NB4 (cell line): ENCODE measurements at regions not wholly inside any gene's neighbourhood (a gene's known extent, or its start where the extent isn't known, plus 50 kb on each side); places are given as distances from the start of the nearest gene placed in this dataset.

Experiments
- DNase-seq: peaks from one replicate; pipeline ENCODE4 v3.0.0; 2010; ENCODE audit warnings: low read depth
- H3K4me3 ChIP-seq: one replicate; pipeline ENCODE4 v1.5.1; 2011; ENCODE audit warnings: mild to moderate bottlenecking, low read depth, low read length, moderate library complexity
- CTCF ChIP-seq: IDR thresholded peaks from one replicate; pipeline ENCODE4 v1.5.1; 2012; ENCODE audit warnings: low read depth, low read length
- MYC ChIP-seq: IDR thresholded peaks from 2 replicates; pipeline ENCODE4 v1.6.1; 2011; ENCODE audit warnings: low read depth, low read length
- POLR2A ChIP-seq: IDR thresholded peaks from 2 replicates; pipeline ENCODE4 v1.6.1; 2011; ENCODE audit warnings: mild to moderate bottlenecking; ENCODE audit not compliant: insufficient read length; ENCODE audit errors: extremely low read depth
- TF ChIP-seq, protein P1 (sequence below): IDR thresholded peaks from 2 replicates; pipeline ENCODE4 v1.6.1; 2011; ENCODE audit warnings: low read depth, low read length

DNA sequence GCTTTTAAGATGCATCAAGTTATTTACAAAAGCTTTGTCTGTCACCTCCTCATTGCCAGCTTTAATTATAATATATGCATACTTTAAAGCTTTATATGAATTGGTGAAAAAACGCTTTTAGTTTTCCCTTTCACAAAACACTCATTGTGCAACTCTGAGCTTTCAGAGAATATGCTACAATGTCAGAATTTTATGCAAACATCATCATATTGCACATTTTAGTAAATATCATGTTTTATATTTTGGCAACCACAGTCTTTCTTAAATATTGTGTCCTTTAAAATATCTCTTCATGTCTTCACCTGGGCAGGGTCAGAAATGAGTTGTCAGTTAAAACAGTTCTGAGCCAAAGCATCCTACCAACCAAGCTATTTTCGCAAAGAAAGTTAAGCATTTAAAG, 601.1 kb upstream of the RORB start:
- no peak overlapping the region for H3K4me3 ChIP-seq

GRCh38 chr9:73906671-73907070, 590.5 kb upstream of the RORB start:
- TF ChIP-seq CTCF, result no peak
- no peak for TF ChIP-seq POLR2A
- no peak for TF ChIP-seq MYC
- TF ChIP-seq, protein P1, sequence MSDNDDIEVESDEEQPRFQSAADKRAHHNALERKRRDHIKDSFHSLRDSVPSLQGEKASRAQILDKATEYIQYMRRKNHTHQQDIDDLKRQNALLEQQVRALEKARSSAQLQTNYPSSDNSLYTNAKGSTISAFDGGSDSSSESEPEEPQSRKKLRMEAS, result no peak
- DNase-seq, result no peak
- no peak overlapping the region for H3K4me3 ChIP-seq

More for the DNA sequence above, 601.1 kb upstream of the RORB start:
- TF ChIP-seq MYC, result no peak
- DNase-seq, result no peak

DNA sequence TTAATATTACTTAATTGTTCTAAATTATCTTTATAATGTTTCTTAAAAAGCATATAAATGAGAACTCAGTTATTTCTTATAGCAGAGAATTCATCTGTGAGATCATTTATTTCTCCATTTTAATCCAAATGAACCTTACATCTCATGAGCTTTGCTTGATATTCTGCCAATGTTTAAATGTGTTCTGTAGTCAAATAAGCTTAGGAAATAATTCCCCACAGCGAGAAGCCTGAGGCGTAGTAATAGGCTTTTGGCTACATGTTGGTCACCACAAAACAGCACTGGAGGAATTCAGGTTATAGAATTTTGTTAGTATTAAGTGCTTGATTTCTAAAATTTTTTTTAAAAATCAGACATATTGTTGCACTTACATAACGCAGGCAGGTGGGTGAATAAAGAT, 585.3 kb upstream of the RORB start:
- DNase-seq, result no peak
- TF ChIP-seq CTCF (no peak), POLR2A (no peak), MYC (no peak)
- TF ChIP-seq, protein P1, result no peak
- H3K4me3 ChIP-seq, result no peak overlapping the region

DNA sequence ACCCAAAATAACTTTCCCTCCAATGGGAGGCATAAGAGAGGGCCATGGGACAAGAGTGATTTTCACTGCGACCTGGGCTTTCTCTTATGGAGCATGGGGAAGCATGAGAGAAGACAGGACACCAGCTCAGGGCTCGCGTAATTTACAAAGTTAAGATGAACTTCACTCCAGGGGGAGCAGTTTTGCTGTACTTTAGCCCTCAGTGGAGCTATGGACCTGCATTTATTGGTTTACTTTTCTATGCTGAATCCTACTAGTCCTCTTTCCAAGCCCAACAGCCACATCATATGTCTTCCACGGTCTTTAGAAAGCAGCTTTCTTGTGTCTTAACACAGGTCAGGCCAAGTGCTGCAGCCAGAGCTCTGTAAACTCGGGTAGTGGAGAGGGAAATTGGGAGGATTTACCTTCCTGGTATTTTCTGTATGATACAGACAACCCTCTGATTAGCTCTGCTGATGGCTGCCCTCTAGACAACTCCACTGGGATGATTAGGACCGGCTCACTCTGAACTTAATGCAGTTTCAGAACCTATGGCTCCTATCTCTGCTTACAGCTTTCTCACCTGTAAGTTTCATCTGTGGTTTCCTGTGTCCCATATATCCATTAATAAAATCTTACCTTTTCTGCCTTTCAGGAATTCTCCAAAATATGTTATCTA, 581.0 kb upstream of the RORB start:
- TF ChIP-seq CTCF, result no peak
- TF ChIP-seq, protein P1, result no peak
- no peak for TF ChIP-seq POLR2A
- no peak for TF ChIP-seq MYC
- no peak overlapping the region for H3K4me3 ChIP-seq
- DNase-seq, result peak; percentile 8

DNA sequence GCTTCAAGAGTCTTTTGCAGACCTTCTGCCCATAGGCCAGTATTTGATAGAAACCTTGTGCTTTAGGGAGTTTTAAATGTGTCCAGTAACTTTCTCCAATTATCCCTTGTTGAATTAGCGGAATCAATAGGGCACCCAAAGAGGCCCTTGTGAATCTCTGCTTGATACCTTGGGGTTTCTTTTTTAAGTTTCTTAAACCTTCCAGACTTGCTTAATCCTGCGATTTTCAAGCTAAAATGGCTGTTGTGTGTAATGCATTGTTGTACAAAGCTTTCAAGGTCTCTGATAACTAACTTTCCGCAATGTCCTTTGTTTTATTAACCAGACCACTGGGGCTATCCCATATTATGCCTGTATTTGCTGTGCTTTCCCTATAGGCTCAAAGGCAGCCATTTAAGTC, 577.4 kb upstream of the RORB start:
- no peak for DNase-seq
- no peak overlapping the region for H3K4me3 ChIP-seq
- TF ChIP-seq MYC (no peak), POLR2A (no peak), CTCF (no peak)
- TF ChIP-seq, protein P1, result no peak

- DNase-seq, result no peak
- no peak for TF ChIP-seq CTCF
- no peak for TF ChIP-seq POLR2A
- no peak for TF ChIP-seq MYC
- TF ChIP-seq, protein P1, result no peak
- H3K4me3 ChIP-seq, result no peak overlapping the region
Observed at GRCh38 chr9:73923796-73924195, 573.3 kb upstream of the RORB start.
